Right renal cortex interstitium (tissue), 3 donors: ENCODE measurements at regions not wholly inside any gene's neighbourhood (a gene's known extent, or its start where the extent isn't known, plus 50 kb on each side); places are given as distances from the start of the nearest gene placed in this dataset.
"Not testable (repeated sequence)": the region's sequence is repeated elsewhere in the genome, so short reads cannot be mapped to it uniquely, and the experiment has no call there.

ENCODE experiments used
- DNase-seq, 3 donors: peaks; one replicate each; pipeline ENCODE4 v3.0.0-alpha.2; 2013; ENCODE audit warnings: low read depth in 3 of 3, low spot score in 2 of 3

GRCh38 chr9:82431121-82431520 lies 442.5 kb downstream of the SPATA31D1 start:
- no peak for DNase-seq

- not testable (repeated sequence) for DNase-seq
These were observed 444.8 kb downstream of the SPATA31D1 start for GRCh38 chr9:82433290-82433931.

- DNase-seq, result no peak
These were observed 447.9 kb downstream of the SPATA31D1 start for GRCh38 chr9:82436475-82436874.

GRCh38 chr9:82437183-82437582 lies 448.6 kb downstream of the SPATA31D1 start:
- DNase-seq, result not testable (repeated sequence)

GRCh38 chr9:82438581-82438980 lies 450.0 kb downstream of the SPATA31D1 start:
- no peak for DNase-seq

GRCh38 chr9:82443312-82443711 lies 454.7 kb downstream of the SPATA31D1 start:
- no peak for DNase-seq

- DNase-seq, result no peak
These were observed 457.0 kb downstream of the SPATA31D1 start for GRCh38 chr9:82445556-82445955.

- no peak for DNase-seq
These were observed 458.8 kb downstream of the SPATA31D1 start for GRCh38 chr9:82447343-82447742.

GRCh38 chr9:82449986-82450385 lies 461.4 kb downstream of the SPATA31D1 start:
- no peak for DNase-seq

- DNase-seq, result no peak
These were observed 466.1 kb downstream of the SPATA31D1 start for GRCh38 chr9:82454509-82455190.

GRCh38 chr9:82456642-82457041 lies 468.1 kb downstream of the SPATA31D1 start:
- no peak for DNase-seq

- DNase-seq, result no peak
These were observed 468.7 kb downstream of the SPATA31D1 start for GRCh38 chr9:82457298-82457697.

- no peak for DNase-seq
These were observed 469.3 kb downstream of the SPATA31D1 start for GRCh38 chr9:82457891-82458290.

GRCh38 chr9:82458296-82458695 lies 469.7 kb downstream of the SPATA31D1 start:
- DNase-seq, result no peak

GRCh38 chr9:82466616-82467260 lies 478.2 kb downstream of the SPATA31D1 start:
- DNase-seq, result no peak

GRCh38 chr9:82467436-82467835 lies 478.9 kb downstream of the SPATA31D1 start:
- no peak for DNase-seq

GRCh38 chr9:82474235-82474634 lies 485.7 kb downstream of the SPATA31D1 start:
- DNase-seq, result no peak

GRCh38 chr9:82475584-82476301 lies 487.2 kb downstream of the SPATA31D1 start:
- DNase-seq, result no peak

GRCh38 chr9:82480921-82481320 lies 492.3 kb downstream of the SPATA31D1 start:
- DNase-seq, result no peak

- DNase-seq, result no peak
These were observed 499.4 kb downstream of the SPATA31D1 start for GRCh38 chr9:82487935-82488312.
